ENCODE measurements at regions not wholly inside any gene's neighbourhood (a gene's known extent, or its start where the extent isn't known, plus 50 kb on each side); places are given as distances from the start of the nearest gene placed in this dataset.

DNA sequence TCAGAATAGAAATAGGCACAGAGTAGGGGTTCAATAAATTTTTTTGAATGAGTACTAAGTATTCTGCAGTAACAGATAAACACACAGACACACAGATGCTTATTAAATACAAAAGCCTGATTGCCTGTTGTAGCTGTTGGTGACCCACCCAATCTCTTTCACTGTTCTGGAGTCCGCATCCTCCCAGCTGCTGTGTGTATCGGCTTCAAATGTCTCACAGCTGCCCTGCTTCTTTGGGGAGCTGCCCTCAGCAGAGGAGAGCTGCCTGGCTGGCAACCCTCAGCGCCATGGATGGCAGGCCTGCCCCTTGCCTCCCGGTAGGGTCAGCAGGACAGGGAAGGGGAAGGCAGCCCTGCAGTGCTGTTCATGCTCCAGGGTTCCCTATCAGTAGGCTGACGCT lies 50.5 kb upstream of the PRNP start:
- Histone ChIP-seq H3K27me3 (ENCODE audit: low read depth, low read length) (peaks cover 37% of the 10 kb centered on the region), H2AFZ (ENCODE audit: low read depth, low read length) (no peak overlapping the region), H3K9ac (ENCODE audit: low read length) (no peak overlapping the region), H3K36me3 (replicated peaks; ENCODE audit: low read depth, low read length) (no peaks in the 10 kb centered on the region), H3K9me3 (ENCODE audit: insufficient read depth, low read length) (no peaks in the 10 kb centered on the region), H3K79me2 (ENCODE audit: low read length) (no peaks in the 10 kb centered on the region), H4K20me1 (ENCODE audit: insufficient read depth, low read length) (no peaks in the 10 kb centered on the region), H3K4me1 (ENCODE audit: low read length) (no peaks in the 10 kb centered on the region), H3K27ac (ENCODE audit: low read length) (no peak overlapping the region), H3K4me3 (ENCODE audit: low read length) (no peak overlapping the region), H3K4me2 (ENCODE audit: low read length) (no peak overlapping the region)
- no peak for TF ChIP-seq EZH2phosphoT487 (IDR thresholded peaks at IDR 0.05; ENCODE audit: low read depth)
- TF ChIP-seq CTCF (IDR thresholded peaks at IDR 0.05; ENCODE audit: low read depth, low read length), result no peak

GRCh38 chr20:4635342-4635741 lies 50.9 kb upstream of the PRNP start:
- Histone ChIP-seq H3K36me3 (replicated peaks; ENCODE audit: low read depth, low read length) (no peaks in the 10 kb centered on the region), H3K27me3 (ENCODE audit: low read depth, low read length) (peaks cover 37% of the 10 kb centered on the region), H3K4me3 (ENCODE audit: low read length) (no peak overlapping the region), H4K20me1 (ENCODE audit: insufficient read depth, low read length) (no peaks in the 10 kb centered on the region), H3K4me1 (ENCODE audit: low read length) (no peaks in the 10 kb centered on the region), H3K9ac (ENCODE audit: low read length) (no peak overlapping the region), H2AFZ (ENCODE audit: low read depth, low read length) (no peak overlapping the region), H3K27ac (ENCODE audit: low read length) (no peak overlapping the region), H3K4me2 (ENCODE audit: low read length) (no peak overlapping the region), H3K79me2 (ENCODE audit: low read length) (no peaks in the 10 kb centered on the region), H3K9me3 (ENCODE audit: insufficient read depth, low read length) (no peaks in the 10 kb centered on the region)
- TF ChIP-seq EZH2phosphoT487 (IDR thresholded peaks at IDR 0.05; ENCODE audit: low read depth), result no peak
- no peak for TF ChIP-seq CTCF (IDR thresholded peaks at IDR 0.05; ENCODE audit: low read depth, low read length)

- Histone ChIP-seq H3K9me3 (ENCODE audit: insufficient read depth, low read length) (no peaks in the 10 kb centered on the region), H3K9ac (ENCODE audit: low read length) (no peak overlapping the region), H4K20me1 (ENCODE audit: insufficient read depth, low read length) (no peaks in the 10 kb centered on the region), H2AFZ (ENCODE audit: low read depth, low read length) (no peak overlapping the region), H3K4me1 (ENCODE audit: low read length) (no peaks in the 10 kb centered on the region), H3K4me3 (ENCODE audit: low read length) (no peak overlapping the region), H3K36me3 (replicated peaks; ENCODE audit: low read depth, low read length) (no peaks in the 10 kb centered on the region), H3K4me2 (ENCODE audit: low read length) (no peak overlapping the region), H3K79me2 (ENCODE audit: low read length) (no peaks in the 10 kb centered on the region), H3K27me3 (ENCODE audit: low read depth, low read length) (peaks cover 37% of the 10 kb centered on the region), H3K27ac (ENCODE audit: low read length) (no peak overlapping the region)
- TF ChIP-seq CTCF (IDR thresholded peaks at IDR 0.05; ENCODE audit: low read depth, low read length) (no peak), EZH2phosphoT487 (IDR thresholded peaks at IDR 0.05; ENCODE audit: low read depth) (no peak)
Measured at GRCh38 chr20:4633780-4634179, 52.5 kb upstream of the PRNP start.

GRCh38 chr20:4633379-4633778 lies 52.9 kb upstream of the PRNP start:
- H4K20me1 ChIP-seq (ENCODE audit: insufficient read depth, low read length), result no peaks in the 10 kb centered on the region
- no peaks in the 10 kb centered on the region for H3K79me2 ChIP-seq (ENCODE audit: low read length)
- H3K4me3 ChIP-seq (ENCODE audit: low read length), result no peak overlapping the region
- no peak overlapping the region for H3K9ac ChIP-seq (ENCODE audit: low read length)
- no peak overlapping the region for H2AFZ ChIP-seq (ENCODE audit: low read depth, low read length)
- H3K36me3 ChIP-seq (replicated peaks; ENCODE audit: low read depth, low read length), result no peaks in the 10 kb centered on the region
- H3K4me1 ChIP-seq (ENCODE audit: low read length), result no peaks in the 10 kb centered on the region
- H3K4me2 ChIP-seq (ENCODE audit: low read length), result no peak overlapping the region
- TF ChIP-seq CTCF (IDR thresholded peaks at IDR 0.05; ENCODE audit: low read depth, low read length) (no peak), EZH2phosphoT487 (IDR thresholded peaks at IDR 0.05; ENCODE audit: low read depth) (no peak)
- H3K27ac ChIP-seq (ENCODE audit: low read length), result no peak overlapping the region
- H3K9me3 ChIP-seq (ENCODE audit: insufficient read depth, low read length), result no peaks in the 10 kb centered on the region
- H3K27me3 ChIP-seq (ENCODE audit: low read depth, low read length), result peaks cover 37% of the 10 kb centered on the region
